GM23248 (cell line): ENCODE measurements at regions not wholly inside any gene's neighbourhood (a gene's known extent, or its start where the extent isn't known, plus 50 kb on each side); places are given as distances from the start of the nearest gene placed in this dataset.

Source experiments
- EZH2 ChIP-seq: fragments of 200-600 bp; sonication (generic); IDR thresholded peaks from 2 replicates; pipeline ENCODE4 v1.6.1; 2018; ENCODE audit warnings: antibody characterized with exemption, mild to moderate bottlenecking; ENCODE audit not compliant: insufficient read depth, poor library complexity, severe bottlenecking
- EZH2phosphoT487 ChIP-seq: fragments of 200-600 bp; sonication (generic); IDR thresholded peaks from 2 replicates; pipeline ENCODE4 v1.6.1; 2018; ENCODE audit warnings: antibody characterized with exemption, moderate library complexity, mild to moderate bottlenecking, low read depth; ENCODE audit not compliant: insufficient read depth

GRCh38 chr6:100311707-100312251 is 152.9 kb downstream of the SIM1 start:
- no peak for TF ChIP-seq EZH2
- TF ChIP-seq EZH2phosphoT487: no peak
